A673 (cell line): ENCODE measurements at regions not wholly inside any gene's neighbourhood (a gene's known extent, or its start where the extent isn't known, plus 50 kb on each side); places are given as distances from the start of the nearest gene placed in this dataset.

Experiments
- EZH2 ChIP-seq: fragments of 200-600 bp; sonication (generic); IDR thresholded peaks from 2 replicates; pipeline ENCODE4 v1.6.1; 2017; ENCODE audit warnings: borderline replicate concordance, low read depth, mild to moderate bottlenecking, mixed read lengths, antibody characterized with exemption, low read length; ENCODE audit not compliant: poor library complexity, severe bottlenecking
- TF ChIP-seq, protein P1 (sequence below): fragments of 300-800, 200-600 bp; sonication (generic); conservative IDR thresholded peaks from 2 replicates; pipeline ENCODE4 v1.5.1; 2017; ENCODE audit warnings: low read depth, mild to moderate bottlenecking, antibody characterized with exemption, low read length, moderate library complexity, mixed read lengths

DNA sequence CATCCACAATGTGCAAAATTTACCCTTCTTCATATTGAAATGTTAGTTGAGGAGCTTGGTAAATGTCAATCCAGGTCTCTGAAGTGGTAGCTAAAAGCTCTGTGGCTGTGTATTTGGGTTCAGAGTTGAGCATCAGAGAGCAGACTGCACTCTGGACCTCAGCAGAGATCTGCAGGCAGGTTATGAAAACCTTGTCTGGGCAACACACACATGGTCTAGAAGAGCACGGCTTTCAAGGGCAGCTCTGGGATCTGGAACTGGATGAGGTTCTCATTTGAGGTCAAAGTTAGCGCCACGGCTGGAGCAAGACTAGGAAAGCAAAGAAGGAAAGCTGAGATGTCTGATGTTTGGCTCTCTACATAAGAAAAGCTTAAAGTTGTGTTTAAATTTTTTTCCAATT is 243.0 kb downstream of the SH3BP4 start:
- TF ChIP-seq, protein P1, sequence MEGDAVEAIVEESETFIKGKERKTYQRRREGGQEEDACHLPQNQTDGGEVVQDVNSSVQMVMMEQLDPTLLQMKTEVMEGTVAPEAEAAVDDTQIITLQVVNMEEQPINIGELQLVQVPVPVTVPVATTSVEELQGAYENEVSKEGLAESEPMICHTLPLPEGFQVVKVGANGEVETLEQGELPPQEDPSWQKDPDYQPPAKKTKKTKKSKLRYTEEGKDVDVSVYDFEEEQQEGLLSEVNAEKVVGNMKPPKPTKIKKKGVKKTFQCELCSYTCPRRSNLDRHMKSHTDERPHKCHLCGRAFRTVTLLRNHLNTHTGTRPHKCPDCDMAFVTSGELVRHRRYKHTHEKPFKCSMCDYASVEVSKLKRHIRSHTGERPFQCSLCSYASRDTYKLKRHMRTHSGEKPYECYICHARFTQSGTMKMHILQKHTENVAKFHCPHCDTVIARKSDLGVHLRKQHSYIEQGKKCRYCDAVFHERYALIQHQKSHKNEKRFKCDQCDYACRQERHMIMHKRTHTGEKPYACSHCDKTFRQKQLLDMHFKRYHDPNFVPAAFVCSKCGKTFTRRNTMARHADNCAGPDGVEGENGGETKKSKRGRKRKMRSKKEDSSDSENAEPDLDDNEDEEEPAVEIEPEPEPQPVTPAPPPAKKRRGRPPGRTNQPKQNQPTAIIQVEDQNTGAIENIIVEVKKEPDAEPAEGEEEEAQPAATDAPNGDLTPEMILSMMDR: no peak
- TF ChIP-seq EZH2: no peak
